ENCODE measurements at regions not wholly inside any gene's neighbourhood (a gene's known extent, or its start where the extent isn't known, plus 50 kb on each side); places are given as distances from the start of the nearest gene placed in this dataset.

DNA sequence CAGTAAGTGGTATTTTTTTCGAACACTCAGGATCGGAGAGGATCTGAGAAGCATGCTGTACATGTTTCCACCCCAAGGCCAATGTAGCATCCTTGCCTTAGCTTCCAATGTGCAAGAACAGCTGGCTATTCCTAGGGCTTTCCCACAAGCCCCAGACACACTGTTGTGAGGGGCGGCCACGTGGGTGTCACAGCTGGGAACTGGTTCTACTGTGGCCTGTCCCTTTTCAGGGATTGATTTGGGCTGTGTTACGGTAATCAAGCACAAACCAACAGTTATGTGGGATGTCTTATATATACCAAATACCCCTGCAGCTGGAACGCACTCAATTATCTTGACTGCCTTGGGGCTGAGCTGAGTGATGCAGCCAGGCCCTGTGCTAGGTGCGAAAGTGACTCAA, 116.3 kb upstream of the CXCR4 start:
- TF ChIP-seq EP300 (IDR thresholded peaks at IDR 0.05): no peak
- no peak for TF ChIP-seq CTCF (IDR thresholded peaks at IDR 0.05)

Data from gastroesophageal sphincter (tissue), 3 donors.